ENCODE measurements at regions not wholly inside any gene's neighbourhood (a gene's known extent, or its start where the extent isn't known, plus 50 kb on each side); places are given as distances from the start of the nearest gene placed in this dataset.

DNA sequence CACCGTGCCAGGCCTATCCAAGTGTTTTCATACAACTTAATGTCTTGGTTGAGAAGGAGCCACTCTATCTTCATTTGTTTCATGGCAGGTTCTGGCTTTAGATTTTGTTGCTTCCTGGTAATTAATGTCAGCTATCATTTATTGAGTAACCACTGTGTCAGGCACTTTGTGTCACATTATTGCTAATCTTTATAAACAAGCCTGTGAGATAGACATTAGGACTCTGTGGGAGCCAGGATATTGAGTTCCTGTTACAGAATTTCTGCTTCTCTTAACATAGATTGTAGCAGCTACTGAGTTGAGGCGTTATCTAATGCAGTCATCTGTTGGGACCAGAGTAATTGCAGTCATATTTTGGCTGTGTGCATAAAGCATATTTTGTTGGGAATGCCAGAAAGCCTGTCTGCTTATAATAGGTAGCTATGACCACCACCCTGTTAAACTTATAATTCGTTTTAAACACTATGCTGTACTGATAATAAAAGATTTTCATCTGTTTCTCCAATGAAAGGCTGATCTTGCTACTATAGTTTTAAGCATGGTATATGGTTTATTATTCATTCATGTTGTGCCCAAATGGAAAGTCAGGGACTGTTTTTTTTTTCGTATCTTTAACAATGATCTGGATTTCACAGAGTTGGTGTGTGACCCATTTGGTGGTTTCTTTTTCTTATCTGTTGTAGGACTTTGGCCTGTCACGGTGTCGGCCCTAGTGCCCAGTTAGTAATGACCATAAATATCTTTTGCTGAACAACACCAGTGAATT is 432.6 kb downstream of the PCNX1 start:
- no peaks in the 10 kb centered on the region for H4K20me1 ChIP-seq (ENCODE audit: control insufficient read depth, insufficient read depth, insufficient read length)
- no peak overlapping the region for H4K8ac ChIP-seq (replicated peaks; ENCODE audit: insufficient read length, low read depth, low read length)
- Mint-ChIP-seq H3K4me1 (peaks cover 6% of the 10 kb centered on the region in 2 experiments), H3K36me3 (ENCODE audit: insufficient read depth in 1 of 3, low read depth in 3 of 3) (peaks cover 4 to 10% (median 10%) of the 10 kb centered on the region in 3 experiments; a peak in 5 of 7 replicates), H3K4me3 (no peak overlapping the region), H3K27me3 (ENCODE audit: low read depth) (no peaks in the 10 kb centered on the region; the same call in 1 of the 2 replicates), H3K27ac (no peak overlapping the region), H3K9me3 (no peaks in the 10 kb centered on the region)
- no peak overlapping the region for H3K18ac ChIP-seq (ENCODE audit: insufficient read length, low read depth, low read length)
- no peak overlapping the region for H4K5ac ChIP-seq (ENCODE audit: insufficient read length, low read depth, low read length)
- H3K4ac ChIP-seq (ENCODE audit: low read depth, low read length), result no peak overlapping the region
- no peaks in the 10 kb centered on the region for H3K27me3 ChIP-seq (ENCODE audit: insufficient read depth, low read length)
- H3K79me2 ChIP-seq (ENCODE audit: insufficient read depth, low read length), result peaks cover 12% of the 10 kb centered on the region; the same call in 1 of the 2 replicates
- H3K23me2 ChIP-seq (ENCODE audit: insufficient read length, low read depth, low read length, poor library complexity, severe bottlenecking), result no peaks in the 10 kb centered on the region
- H2BK12ac ChIP-seq (ENCODE audit: insufficient read length, low read depth, low read length), result no peak overlapping the region
- H3K79me1 ChIP-seq (ENCODE audit: insufficient read depth, low read depth, low read length, poor library complexity, severe bottlenecking), result peaks cover 11% of the 10 kb centered on the region
- H2BK120ac ChIP-seq (ENCODE audit: low read depth, low read length, poor library complexity, severe bottlenecking), result no peak overlapping the region
- H2BK20ac ChIP-seq (ENCODE audit: low read depth, low read length, poor library complexity, severe bottlenecking), result no peak overlapping the region
- H3K4me2 ChIP-seq (ENCODE audit: insufficient read depth, insufficient read length, low read length), result no peak overlapping the region
- TF ChIP-seq, protein P1, sequence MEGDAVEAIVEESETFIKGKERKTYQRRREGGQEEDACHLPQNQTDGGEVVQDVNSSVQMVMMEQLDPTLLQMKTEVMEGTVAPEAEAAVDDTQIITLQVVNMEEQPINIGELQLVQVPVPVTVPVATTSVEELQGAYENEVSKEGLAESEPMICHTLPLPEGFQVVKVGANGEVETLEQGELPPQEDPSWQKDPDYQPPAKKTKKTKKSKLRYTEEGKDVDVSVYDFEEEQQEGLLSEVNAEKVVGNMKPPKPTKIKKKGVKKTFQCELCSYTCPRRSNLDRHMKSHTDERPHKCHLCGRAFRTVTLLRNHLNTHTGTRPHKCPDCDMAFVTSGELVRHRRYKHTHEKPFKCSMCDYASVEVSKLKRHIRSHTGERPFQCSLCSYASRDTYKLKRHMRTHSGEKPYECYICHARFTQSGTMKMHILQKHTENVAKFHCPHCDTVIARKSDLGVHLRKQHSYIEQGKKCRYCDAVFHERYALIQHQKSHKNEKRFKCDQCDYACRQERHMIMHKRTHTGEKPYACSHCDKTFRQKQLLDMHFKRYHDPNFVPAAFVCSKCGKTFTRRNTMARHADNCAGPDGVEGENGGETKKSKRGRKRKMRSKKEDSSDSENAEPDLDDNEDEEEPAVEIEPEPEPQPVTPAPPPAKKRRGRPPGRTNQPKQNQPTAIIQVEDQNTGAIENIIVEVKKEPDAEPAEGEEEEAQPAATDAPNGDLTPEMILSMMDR (conservative IDR thresholded peaks at IDR 0.05), result no peak
- no peak overlapping the region for H3K56ac ChIP-seq (ENCODE audit: insufficient read length, low read depth, low read length)
- H2BK5ac ChIP-seq (ENCODE audit: insufficient read length, low read length), result no peak overlapping the region
- H3K4me1 ChIP-seq (ENCODE audit: insufficient read depth, low read length), result no peaks in the 10 kb centered on the region; the same call in 1 of the 2 replicates
- no peak overlapping the region for H2AK5ac ChIP-seq (ENCODE audit: insufficient read length, low read length)
- no peak overlapping the region for H3T11ph ChIP-seq (ENCODE audit: low read length)
- no peaks in the 10 kb centered on the region for H3K9me3 ChIP-seq (ENCODE audit: control insufficient read depth, low read depth, low read length)
- H3K27ac ChIP-seq (ENCODE audit: insufficient read length, low read depth, low read length), result no peak overlapping the region
- no peak overlapping the region for H3K14ac ChIP-seq (ENCODE audit: insufficient read depth, low read length)
- WGBS (ENCODE audit: extremely low coverage, insufficient read length, low lambda C conversion rate), result no CpG with 5 or more reads among the region's 6 CpGs
- H4K91ac ChIP-seq (ENCODE audit: insufficient read length, low read depth, low read length), result no peak overlapping the region
- no peak overlapping the region for H3K9ac ChIP-seq (ENCODE audit: extremely low read depth, insufficient read length, low read length)
- H2AFZ ChIP-seq (ENCODE audit: low read length), result no peak overlapping the region
- H3K23ac ChIP-seq (ENCODE audit: insufficient read length, low read depth, low read length), result no peak overlapping the region
- DNase-seq, result no peak
- no peak overlapping the region for H2BK15ac ChIP-seq (ENCODE audit: low read depth, low read length)
